GM23338 (cell line): ENCODE measurements at regions not wholly inside any gene's neighbourhood (a gene's known extent, or its start where the extent isn't known, plus 50 kb on each side); places are given as distances from the start of the nearest gene placed in this dataset.

Experiments used
- ATAC-seq: fragments of 200-7000 bp; cut with Tn5 transposase; 3 replicates; pipeline ENCODE4 v1.9.1; 2020
- DNase-seq: peaks from one replicate; pipeline ENCODE4 v3.0.0-alpha.2; 2015; ENCODE audit warnings: low spot score
- H2AFZ ChIP-seq: fragments of 200-600 bp; sonication (generic); 2 replicates; pipeline ENCODE4 v1.8.0; 2016; ENCODE audit warnings: antibody characterized with exemption, mild to moderate bottlenecking, moderate library complexity
- H3F3A ChIP-seq: fragments of 200-600 bp; sonication (generic); replicated peaks from 2 replicates; pipeline ENCODE4 v1.8.0; 2017; ENCODE audit warnings: antibody characterized with exemption, mixed run types, low read depth
- H3K27ac ChIP-seq: fragments of 200-600 bp; sonication (generic); 2 replicates; pipeline ENCODE4 v1.6.1; 2016; ENCODE audit warnings: low read depth
- H3K27me3 ChIP-seq: fragments of 200-600 bp; sonication (generic); 2 replicates; pipeline ENCODE4 v1.8.0; 2016; ENCODE audit warnings: mild to moderate bottlenecking, mixed run types, moderate library complexity; ENCODE audit not compliant: insufficient read depth
- H3K36me3 ChIP-seq: fragments of 200-600 bp; sonication (generic); 2 replicates; pipeline ENCODE4 v1.8.0; 2016; ENCODE audit warnings: mild to moderate bottlenecking; ENCODE audit not compliant: insufficient read depth
- H3K4me1 ChIP-seq: fragments of 200-600 bp; sonication (generic); 2 replicates; pipeline ENCODE4 v1.8.0; 2016; ENCODE audit warnings: mild to moderate bottlenecking, moderate library complexity; ENCODE audit not compliant: insufficient read depth
- H3K4me2 ChIP-seq: fragments of 200-600 bp; sonication (generic); 2 replicates; pipeline ENCODE4 v1.7.1; 2017; ENCODE audit warnings: mixed run types
- H3K4me3 ChIP-seq: fragments of 200-600 bp; sonication (generic); 2 replicates; pipeline ENCODE4 v1.6.1; 2016; ENCODE audit warnings: mixed run types
- H3K79me2 ChIP-seq: fragments of 200-600 bp; sonication (generic); replicated peaks from 2 replicates; pipeline ENCODE4 v1.8.0; 2017; ENCODE audit warnings: mild to moderate bottlenecking; ENCODE audit not compliant: insufficient read depth
- H3K9me2 ChIP-seq: fragments of 200-600 bp; sonication (generic); 2 replicates; pipeline ENCODE4 v1.8.0; 2017; ENCODE audit not compliant: insufficient read depth
- H4K20me1 ChIP-seq: fragments of 200-600 bp; sonication (generic); replicated peaks from 2 replicates; pipeline ENCODE4 v1.8.0; 2017; ENCODE audit warnings: mild to moderate bottlenecking; ENCODE audit not compliant: insufficient read depth
- H3K27ac Mint-ChIP-seq: 2 replicates; pipeline ENCODE4 v1.8.0; 2020; ENCODE audit warnings: inconsistent platforms, mild to moderate bottlenecking, moderate library complexity, mixed read lengths
- H3K27me3 Mint-ChIP-seq: 3 replicates; pipeline ENCODE4 v1.8.0; 2022; ENCODE audit warnings: low read depth, mild to moderate bottlenecking, moderate library complexity, mixed read lengths, inconsistent platforms; ENCODE audit not compliant: insufficient read depth, poor library complexity
- H3K36me3 Mint-ChIP-seq: 3 replicates; pipeline ENCODE4 v1.8.0; 2021; ENCODE audit warnings: low read depth, mild to moderate bottlenecking, inconsistent platforms, moderate library complexity, mixed read lengths
- H3K4me1 Mint-ChIP-seq: 3 replicates; pipeline ENCODE4 v1.8.0; 2020; ENCODE audit warnings: mild to moderate bottlenecking, inconsistent platforms, mixed read lengths
- H3K4me3 Mint-ChIP-seq: 3 replicates; pipeline ENCODE4 v1.8.0; 2021; ENCODE audit warnings: moderate library complexity, mild to moderate bottlenecking, inconsistent platforms, mixed read lengths
- H3K9me3 Mint-ChIP-seq: 3 replicates; pipeline ENCODE4 v1.8.0; 2020; ENCODE audit warnings: moderate library complexity, mild to moderate bottlenecking, inconsistent platforms, mixed read lengths
- CREB1 ChIP-seq: fragments of 250-450 bp; sonication (Bioruptor Pico); IDR thresholded peaks from 2 replicates; pipeline ENCODE4 v1.5.0; 2020; ENCODE audit warnings: low read depth, mild to moderate bottlenecking, moderate library complexity
- ETS1 ChIP-seq: IDR thresholded peaks from 2 replicates; pipeline ENCODE4 v1.6.1; 2016; ENCODE audit warnings: antibody characterized with exemption
- EZH2 ChIP-seq: fragments of 200-600 bp; sonication (generic); IDR thresholded peaks from one replicate; pipeline ENCODE4 v1.8.0; 2017; ENCODE audit warnings: antibody characterized with exemption, mild to moderate bottlenecking, low read depth; ENCODE audit not compliant: unreplicated experiment
- EZH2phosphoT487 ChIP-seq: fragments of 200-600 bp; sonication (generic); IDR thresholded peaks from one replicate; pipeline ENCODE4 v1.8.1; 2018; ENCODE audit warnings: antibody characterized with exemption; ENCODE audit not compliant: unreplicated experiment
- JUNB ChIP-seq: IDR thresholded peaks from one replicate; pipeline ENCODE4 v1.6.1; 2016; ENCODE audit warnings: antibody characterized with exemption; ENCODE audit not compliant: unreplicated experiment
- NANOG ChIP-seq: IDR thresholded peaks from 2 replicates; pipeline ENCODE4 v1.6.1; 2016; ENCODE audit warnings: antibody characterized with exemption, borderline replicate concordance
- STAT1 ChIP-seq: IDR thresholded peaks from one replicate; pipeline ENCODE4 v1.6.1; 2016; ENCODE audit warnings: antibody characterized with exemption; ENCODE audit not compliant: unreplicated experiment
- ZNF114 ChIP-seq: fragments of 250-450 bp; sonication (Bioruptor Pico); IDR thresholded peaks from 2 replicates; pipeline ENCODE4 v1.5.0; 2020; ENCODE audit warnings: mild to moderate bottlenecking, moderate library complexity
- TF ChIP-seq, protein P1 (sequence below), 2 experiments: fragments of 200-600 bp in 1 of 2; sonication (generic) in 1 of 2; conservative IDR thresholded peaks; 2 replicates each; pipeline versions ENCODE4 v1.5.1 to v1.6.1; 2016 to 2017; ENCODE audit warnings: antibody characterized with exemption in 2 of 2, low read depth in 2 of 2, mild to moderate bottlenecking in 2 of 2, moderate library complexity in 1 of 2
- TF ChIP-seq, protein P2 (sequence below): IDR thresholded peaks from one replicate; pipeline ENCODE4 v1.6.1; 2018; ENCODE audit warnings: antibody characterized with exemption; ENCODE audit not compliant: unreplicated experiment
- TF ChIP-seq, protein P3 (sequence below): fragments of 250-450 bp; sonication (Bioruptor Pico); IDR thresholded peaks from 2 replicates; pipeline ENCODE4 v1.5.0; 2020; ENCODE audit warnings: mild to moderate bottlenecking, moderate library complexity

GRCh38 chr2:122651780-122652179 lies 896.3 kb downstream of the TSN start (continued):
- TF ChIP-seq, protein P1, sequence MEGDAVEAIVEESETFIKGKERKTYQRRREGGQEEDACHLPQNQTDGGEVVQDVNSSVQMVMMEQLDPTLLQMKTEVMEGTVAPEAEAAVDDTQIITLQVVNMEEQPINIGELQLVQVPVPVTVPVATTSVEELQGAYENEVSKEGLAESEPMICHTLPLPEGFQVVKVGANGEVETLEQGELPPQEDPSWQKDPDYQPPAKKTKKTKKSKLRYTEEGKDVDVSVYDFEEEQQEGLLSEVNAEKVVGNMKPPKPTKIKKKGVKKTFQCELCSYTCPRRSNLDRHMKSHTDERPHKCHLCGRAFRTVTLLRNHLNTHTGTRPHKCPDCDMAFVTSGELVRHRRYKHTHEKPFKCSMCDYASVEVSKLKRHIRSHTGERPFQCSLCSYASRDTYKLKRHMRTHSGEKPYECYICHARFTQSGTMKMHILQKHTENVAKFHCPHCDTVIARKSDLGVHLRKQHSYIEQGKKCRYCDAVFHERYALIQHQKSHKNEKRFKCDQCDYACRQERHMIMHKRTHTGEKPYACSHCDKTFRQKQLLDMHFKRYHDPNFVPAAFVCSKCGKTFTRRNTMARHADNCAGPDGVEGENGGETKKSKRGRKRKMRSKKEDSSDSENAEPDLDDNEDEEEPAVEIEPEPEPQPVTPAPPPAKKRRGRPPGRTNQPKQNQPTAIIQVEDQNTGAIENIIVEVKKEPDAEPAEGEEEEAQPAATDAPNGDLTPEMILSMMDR (conservative IDR thresholded peaks at IDR 0.05; ENCODE audit: low read depth in 2 of 2) = no peak

DNA sequence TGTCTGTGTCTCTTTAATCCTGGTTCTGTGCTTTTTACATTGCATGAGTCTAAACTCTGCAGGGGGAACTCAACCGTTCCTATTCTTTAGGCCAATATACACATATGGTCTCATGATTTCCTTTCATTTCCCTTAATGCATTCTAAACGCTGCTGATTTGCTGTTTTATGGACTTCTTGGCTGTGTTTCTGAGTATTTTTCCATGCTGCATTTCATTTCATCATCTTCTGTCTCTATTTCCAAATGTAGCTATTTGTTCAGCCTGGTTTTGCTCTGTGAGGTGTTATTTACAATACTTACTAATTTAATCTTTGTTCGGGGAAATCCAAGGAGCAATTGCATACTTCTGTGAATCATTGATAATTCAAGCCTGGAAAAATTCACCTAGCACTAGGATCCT lies 897.2 kb downstream of the TSN start:
- ATAC-seq (no peak), DNase-seq (no peak)
- H3F3A ChIP-seq = no peaks in the 10 kb centered on the region
- no peaks in the 10 kb centered on the region for H3K9me2 ChIP-seq
- Mint-ChIP-seq H3K4me3 (no peak overlapping the region), H3K36me3 (no peaks in the 10 kb centered on the region), H3K9me3 (no peaks in the 10 kb centered on the region), H3K27me3 (peaks cover 9% of the 10 kb centered on the region), H3K27ac (no peak overlapping the region), H3K4me1 (peaks cover 39% of the 10 kb centered on the region)
- H2AFZ ChIP-seq = peak overlapping the region; percentile 12; the same call in 1 of the 2 replicates
- H3K79me2 ChIP-seq = no peaks in the 10 kb centered on the region
- H3K4me2 ChIP-seq = no peak overlapping the region
- no peak overlapping the region for H3K4me3 ChIP-seq
- H3K27ac ChIP-seq = no peak overlapping the region
- H3K27me3 ChIP-seq = no peaks in the 10 kb centered on the region
- peaks cover 33% of the 10 kb centered on the region for H3K4me1 ChIP-seq
- H4K20me1 ChIP-seq = no peaks in the 10 kb centered on the region
- H3K36me3 ChIP-seq = no peaks in the 10 kb centered on the region
- TF ChIP-seq EZH2phosphoT487 (no peak), ZNF114 (CRISPR knock-in tag) (no peak), ETS1 (no peak), NANOG (no peak), STAT1 (no peak), CREB1 (CRISPR knock-in tag) (no peak), JUNB (no peak), EZH2 (no peak)
- TF ChIP-seq, protein P2, sequence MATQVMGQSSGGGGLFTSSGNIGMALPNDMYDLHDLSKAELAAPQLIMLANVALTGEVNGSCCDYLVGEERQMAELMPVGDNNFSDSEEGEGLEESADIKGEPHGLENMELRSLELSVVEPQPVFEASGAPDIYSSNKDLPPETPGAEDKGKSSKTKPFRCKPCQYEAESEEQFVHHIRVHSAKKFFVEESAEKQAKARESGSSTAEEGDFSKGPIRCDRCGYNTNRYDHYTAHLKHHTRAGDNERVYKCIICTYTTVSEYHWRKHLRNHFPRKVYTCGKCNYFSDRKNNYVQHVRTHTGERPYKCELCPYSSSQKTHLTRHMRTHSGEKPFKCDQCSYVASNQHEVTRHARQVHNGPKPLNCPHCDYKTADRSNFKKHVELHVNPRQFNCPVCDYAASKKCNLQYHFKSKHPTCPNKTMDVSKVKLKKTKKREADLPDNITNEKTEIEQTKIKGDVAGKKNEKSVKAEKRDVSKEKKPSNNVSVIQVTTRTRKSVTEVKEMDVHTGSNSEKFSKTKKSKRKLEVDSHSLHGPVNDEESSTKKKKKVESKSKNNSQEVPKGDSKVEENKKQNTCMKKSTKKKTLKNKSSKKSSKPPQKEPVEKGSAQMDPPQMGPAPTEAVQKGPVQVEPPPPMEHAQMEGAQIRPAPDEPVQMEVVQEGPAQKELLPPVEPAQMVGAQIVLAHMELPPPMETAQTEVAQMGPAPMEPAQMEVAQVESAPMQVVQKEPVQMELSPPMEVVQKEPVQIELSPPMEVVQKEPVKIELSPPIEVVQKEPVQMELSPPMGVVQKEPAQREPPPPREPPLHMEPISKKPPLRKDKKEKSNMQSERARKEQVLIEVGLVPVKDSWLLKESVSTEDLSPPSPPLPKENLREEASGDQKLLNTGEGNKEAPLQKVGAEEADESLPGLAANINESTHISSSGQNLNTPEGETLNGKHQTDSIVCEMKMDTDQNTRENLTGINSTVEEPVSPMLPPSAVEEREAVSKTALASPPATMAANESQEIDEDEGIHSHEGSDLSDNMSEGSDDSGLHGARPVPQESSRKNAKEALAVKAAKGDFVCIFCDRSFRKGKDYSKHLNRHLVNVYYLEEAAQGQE = no peak
- TF ChIP-seq, protein P1 (conservative IDR thresholded peaks at IDR 0.05; ENCODE audit: low read depth in 2 of 2) = no peak
- TF ChIP-seq, protein P3, sequence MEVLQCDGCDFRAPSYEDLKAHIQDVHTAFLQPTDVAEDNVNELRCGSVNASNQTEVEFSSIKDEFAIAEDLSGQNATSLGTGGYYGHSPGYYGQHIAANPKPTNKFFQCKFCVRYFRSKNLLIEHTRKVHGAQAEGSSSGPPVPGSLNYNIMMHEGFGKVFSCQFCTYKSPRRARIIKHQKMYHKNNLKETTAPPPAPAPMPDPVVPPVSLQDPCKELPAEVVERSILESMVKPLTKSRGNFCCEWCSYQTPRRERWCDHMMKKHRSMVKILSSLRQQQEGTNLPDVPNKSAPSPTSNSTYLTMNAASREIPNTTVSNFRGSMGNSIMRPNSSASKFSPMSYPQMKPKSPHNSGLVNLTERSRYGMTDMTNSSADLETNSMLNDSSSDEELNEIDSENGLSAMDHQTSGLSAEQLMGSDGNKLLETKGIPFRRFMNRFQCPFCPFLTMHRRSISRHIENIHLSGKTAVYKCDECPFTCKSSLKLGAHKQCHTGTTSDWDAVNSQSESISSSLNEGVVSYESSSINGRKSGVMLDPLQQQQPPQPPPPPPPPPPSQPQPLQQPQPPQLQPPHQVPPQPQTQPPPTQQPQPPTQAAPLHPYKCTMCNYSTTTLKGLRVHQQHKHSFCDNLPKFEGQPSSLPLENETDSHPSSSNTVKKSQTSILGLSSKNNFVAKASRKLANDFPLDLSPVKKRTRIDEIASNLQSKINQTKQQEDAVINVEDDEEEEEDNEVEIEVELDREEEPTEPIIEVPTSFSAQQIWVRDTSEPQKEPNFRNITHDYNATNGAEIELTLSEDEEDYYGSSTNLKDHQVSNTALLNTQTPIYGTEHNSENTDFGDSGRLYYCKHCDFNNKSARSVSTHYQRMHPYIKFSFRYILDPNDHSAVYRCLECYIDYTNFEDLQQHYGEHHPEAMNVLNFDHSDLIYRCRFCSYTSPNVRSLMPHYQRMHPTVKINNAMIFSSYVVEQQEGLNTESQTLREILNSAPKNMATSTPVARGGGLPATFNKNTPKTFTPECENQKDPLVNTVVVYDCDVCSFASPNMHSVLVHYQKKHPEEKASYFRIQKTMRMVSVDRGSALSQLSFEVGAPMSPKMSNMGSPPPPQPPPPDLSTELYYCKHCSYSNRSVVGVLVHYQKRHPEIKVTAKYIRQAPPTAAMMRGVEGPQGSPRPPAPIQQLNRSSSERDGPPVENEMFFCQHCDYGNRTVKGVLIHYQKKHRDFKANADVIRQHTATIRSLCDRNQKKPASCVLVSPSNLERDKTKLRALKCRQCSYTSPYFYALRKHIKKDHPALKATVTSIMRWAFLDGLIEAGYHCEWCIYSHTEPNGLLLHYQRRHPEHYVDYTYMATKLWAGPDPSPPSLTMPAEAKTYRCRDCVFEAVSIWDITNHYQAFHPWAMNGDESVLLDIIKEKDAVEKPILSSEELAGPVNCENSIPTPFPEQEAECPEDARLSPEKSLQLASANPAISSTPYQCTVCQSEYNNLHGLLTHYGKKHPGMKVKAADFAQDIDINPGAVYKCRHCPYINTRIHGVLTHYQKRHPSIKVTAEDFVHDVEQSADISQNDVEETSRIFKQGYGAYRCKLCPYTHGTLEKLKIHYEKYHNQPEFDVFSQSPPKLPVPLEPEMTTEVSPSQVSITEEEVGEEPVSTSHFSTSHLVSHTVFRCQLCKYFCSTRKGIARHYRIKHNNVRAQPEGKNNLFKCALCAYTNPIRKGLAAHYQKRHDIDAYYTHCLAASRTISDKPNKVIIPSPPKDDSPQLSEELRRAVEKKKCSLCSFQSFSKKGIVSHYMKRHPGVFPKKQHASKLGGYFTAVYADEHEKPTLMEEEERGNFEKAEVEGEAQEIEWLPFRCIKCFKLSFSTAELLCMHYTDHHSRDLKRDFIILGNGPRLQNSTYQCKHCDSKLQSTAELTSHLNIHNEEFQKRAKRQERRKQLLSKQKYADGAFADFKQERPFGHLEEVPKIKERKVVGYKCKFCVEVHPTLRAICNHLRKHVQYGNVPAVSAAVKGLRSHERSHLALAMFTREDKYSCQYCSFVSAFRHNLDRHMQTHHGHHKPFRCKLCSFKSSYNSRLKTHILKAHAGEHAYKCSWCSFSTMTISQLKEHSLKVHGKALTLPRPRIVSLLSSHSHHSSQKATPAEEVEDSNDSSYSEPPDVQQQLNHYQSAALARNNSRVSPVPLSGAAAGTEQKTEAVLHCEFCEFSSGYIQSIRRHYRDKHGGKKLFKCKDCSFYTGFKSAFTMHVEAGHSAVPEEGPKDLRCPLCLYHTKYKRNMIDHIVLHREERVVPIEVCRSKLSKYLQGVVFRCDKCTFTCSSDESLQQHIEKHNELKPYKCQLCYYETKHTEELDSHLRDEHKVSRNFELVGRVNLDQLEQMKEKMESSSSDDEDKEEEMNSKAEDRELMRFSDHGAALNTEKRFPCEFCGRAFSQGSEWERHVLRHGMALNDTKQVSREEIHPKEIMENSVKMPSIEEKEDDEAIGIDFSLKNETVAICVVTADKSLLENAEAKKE (CRISPR knock-in tag) = no peak
